Caco-2 (cell line): ENCODE measurements at regions not wholly inside any gene's neighbourhood (a gene's known extent, or its start where the extent isn't known, plus 50 kb on each side); places are given as distances from the start of the nearest gene placed in this dataset.

Experiments used
- BruUV-seq: library from RNA; stranded (reverse); fragments of 400-500 nt; replicated peaks from 2 replicates; lab custom pipeline; 2021; lab: Mats Ljungman, UMichigan
- CTCF ChIA-PET: fragments of 300-600 bp; sonication (Branson Sonifier 250); formaldehyde crosslinking; loops from one replicate; lab custom pipeline; 2022; ENCODE audit warnings: antibody characterized with exemption; lab: Charles Lee
- POLR2A ChIA-PET: fragments of 300-600 bp; sonication (Branson Sonifier 250); formaldehyde crosslinking; loops from one replicate; lab custom pipeline; 2022; ENCODE audit warnings: antibody characterized with exemption; lab: Charles Lee
- DNase-seq, 2 experiments: peaks; one replicate each; pipeline versions ENCODE4 v3.0.0 to v3.0.0-alpha.2; 2020 to 2022
- H3K27me3 ChIP-seq: replicated peaks from 2 replicates; pipeline ENCODE4 v1.6.0; 2011; ENCODE audit warnings: low read length; ENCODE audit not compliant: control insufficient read depth, insufficient read depth
- H3K36me3 ChIP-seq: 2 replicates; pipeline ENCODE4 v1.5.1; 2011; ENCODE audit warnings: low read length; ENCODE audit not compliant: control insufficient read depth, insufficient read depth
- H3K4me1 ChIP-seq: fragments of 250-450 bp; sonication (Bioruptor Pico); 2 replicates; pipeline ENCODE4 v1.5.1; 2020; ENCODE audit warnings: mild to moderate bottlenecking
- H3K4me3 ChIP-seq: 2 replicates; pipeline ENCODE4 v1.5.1; 2011; ENCODE audit warnings: low read depth, mild to moderate bottlenecking, control low read depth, low read length
- H3K9me3 ChIP-seq: fragments of 250-450 bp; sonication (Bioruptor Pico); 2 replicates; pipeline ENCODE4 v1.5.1; 2020; ENCODE audit warnings: mild to moderate bottlenecking, moderate library complexity
- H3K27ac Mint-ChIP-seq: one replicate; pipeline ENCODE4 v1.8.0; 2022; ENCODE audit warnings: mixed read lengths; ENCODE audit not compliant: unreplicated experiment
- H3K27me3 Mint-ChIP-seq: one replicate; pipeline ENCODE4 v1.8.0; 2022; ENCODE audit warnings: mixed read lengths; ENCODE audit not compliant: insufficient read depth, unreplicated experiment
- H3K36me3 Mint-ChIP-seq: one replicate; pipeline ENCODE4 v1.8.0; 2022; ENCODE audit warnings: mild to moderate bottlenecking, mixed read lengths; ENCODE audit not compliant: insufficient read depth, unreplicated experiment
- H3K4me1 Mint-ChIP-seq: one replicate; pipeline ENCODE4 v1.8.0; 2022; ENCODE audit warnings: low read depth, mixed read lengths; ENCODE audit not compliant: unreplicated experiment
- H3K4me3 Mint-ChIP-seq: one replicate; pipeline ENCODE4 v1.8.0; 2022; ENCODE audit warnings: mild to moderate bottlenecking, moderate library complexity, mixed read lengths; ENCODE audit not compliant: unreplicated experiment
- H3K9me3 Mint-ChIP-seq: one replicate; pipeline ENCODE4 v1.8.0; 2022; ENCODE audit warnings: mixed read lengths; ENCODE audit not compliant: unreplicated experiment
- CTCF ChIP-seq, 2 experiments: fragments of 200-600 bp in 1 of 2; IDR thresholded peaks; 1 replicate in 1 of 2; 2 replicates in 1 of 2; pipeline versions ENCODE4 v1.5.1 to v1.8.0; 2011 to 2022; ENCODE audit warnings: antibody characterized with exemption in 1 of 2, control low read depth in 1 of 2, inconsistent platforms in 1 of 2, low read depth in 1 of 2, low read length in 1 of 2, mild to moderate bottlenecking in 1 of 2, moderate library complexity in 1 of 2; ENCODE audit not compliant: insufficient read depth in 1 of 2, severe bottlenecking in 1 of 2, unreplicated experiment in 1 of 2
- intact Hi-C: fragments of 100-400 bp; cut with micrococcal nuclease; formaldehyde crosslinking; loops from one replicate; pipeline ENCODE4 v1.10.0; 2022; ENCODE audit not compliant: unreplicated experiment

DNA sequence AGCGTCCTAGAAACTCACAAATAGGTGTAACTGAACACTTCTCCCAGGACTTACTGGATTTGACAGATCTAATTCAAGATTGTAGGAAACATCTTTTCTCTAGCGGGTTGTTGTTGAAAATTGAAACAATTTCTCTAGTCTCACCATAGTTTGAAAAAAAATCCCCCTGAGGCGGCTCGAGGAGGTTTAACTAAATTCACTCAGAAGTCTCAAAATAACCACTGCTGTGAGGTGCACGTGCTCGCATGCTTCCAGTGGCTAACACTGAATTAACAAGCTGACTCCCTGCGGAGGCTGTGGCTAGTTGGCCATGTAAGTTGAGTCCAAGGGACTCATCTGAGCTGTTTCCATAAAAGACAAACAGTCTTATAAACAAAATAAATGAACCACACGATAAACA is 503.9 kb downstream of the OCA2 start:
- Mint-ChIP-seq H3K36me3 (no peaks in the 10 kb centered on the region), H3K27me3 (no peaks in the 10 kb centered on the region), H3K27ac (no peak overlapping the region), H3K4me1 (no peaks in the 10 kb centered on the region), H3K9me3 (peaks cover 15% of the 10 kb centered on the region), H3K4me3 (no peak overlapping the region)
- POLR2A ChIA-PET: no interaction called here
- TF ChIP-seq CTCF (IDR thresholded peaks at IDR 0.05; ENCODE audit: insufficient read depth in 1 of 2, low read depth in 1 of 2, low read length in 1 of 2, severe bottlenecking in 1 of 2, unreplicated experiment in 1 of 2): no peak
- Histone ChIP-seq H3K36me3 (no peaks in the 10 kb centered on the region), H3K9me3 (peaks cover 4% of the 10 kb centered on the region; the same call in 1 of the 2 replicates), H3K4me1 (no peaks in the 10 kb centered on the region), H3K4me3 (no peak overlapping the region), H3K27me3 (no peaks in the 10 kb centered on the region)
- no TSS peak for BruUV-seq
- intact Hi-C loops: no loop called here
- DNase-seq: no peak
- CTCF ChIA-PET: no interaction called here

DNA sequence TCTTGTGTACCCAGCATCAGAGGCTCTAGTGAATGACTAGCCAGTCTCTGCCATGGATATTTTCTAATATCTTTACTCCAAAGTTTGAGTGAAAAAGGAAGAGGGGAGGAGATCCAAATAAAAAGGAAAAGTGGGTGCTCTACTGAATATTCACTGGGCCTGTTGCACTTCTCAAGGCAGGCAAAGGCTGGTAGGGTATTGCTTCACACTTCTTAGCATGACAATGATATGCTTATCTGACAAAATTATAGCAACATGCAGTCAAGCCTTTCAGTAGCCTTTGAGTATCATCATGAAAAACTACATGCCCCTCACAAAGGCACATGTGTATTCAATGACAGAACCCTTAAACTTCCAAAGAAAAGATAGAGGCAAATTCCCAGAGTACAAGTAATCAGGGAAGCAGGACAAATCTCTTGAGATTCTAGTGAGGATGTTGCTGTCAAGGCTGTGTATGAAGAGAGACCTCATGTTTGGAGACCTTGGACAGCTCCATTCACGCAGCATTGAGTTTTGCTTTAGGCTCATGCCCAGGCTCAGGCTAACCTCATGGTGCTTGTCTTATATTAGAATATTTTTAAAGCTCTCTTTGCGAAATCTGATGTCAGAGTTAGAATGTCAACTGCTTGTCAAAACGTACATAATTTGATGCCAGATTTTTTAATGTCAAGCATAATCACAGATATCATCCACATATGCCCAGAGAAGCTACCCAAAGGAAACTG is 506.9 kb downstream of the OCA2 start:
- Histone ChIP-seq H3K27me3 (no peaks in the 10 kb centered on the region), H3K9me3 (peaks cover 4% of the 10 kb centered on the region), H3K4me1 (no peaks in the 10 kb centered on the region), H3K4me3 (no peak overlapping the region), H3K36me3 (no peaks in the 10 kb centered on the region)
- POLR2A ChIA-PET: no interaction called here
- no TSS peak for BruUV-seq
- peaks cover 4% of the 10 kb centered on the region for H3K27me3 Mint-ChIP-seq
- intact Hi-C loops: no loop called here
- H3K4me3 Mint-ChIP-seq: no peak overlapping the region
- H3K36me3 Mint-ChIP-seq: no peaks in the 10 kb centered on the region
- H3K9me3 Mint-ChIP-seq: peaks cover 10% of the 10 kb centered on the region
- H3K4me1 Mint-ChIP-seq: no peaks in the 10 kb centered on the region
- H3K27ac Mint-ChIP-seq: no peak overlapping the region
- DNase-seq: no peak
- TF ChIP-seq CTCF (IDR thresholded peaks at IDR 0.05; ENCODE audit: insufficient read depth in 1 of 2, low read depth in 1 of 2, low read length in 1 of 2, severe bottlenecking in 1 of 2, unreplicated experiment in 1 of 2): no peak
- CTCF ChIA-PET: no interaction called here
